Posterior vena cava (tissue), 2 donors: ENCODE measurements at regions not wholly inside any gene's neighbourhood (a gene's known extent, or its start where the extent isn't known, plus 50 kb on each side); places are given as distances from the start of the nearest gene placed in this dataset.
A peak's percentile ranks its signal among the peaks of the same experiment; 100 is the strongest.
"Not testable (repeated sequence)": the region's sequence is repeated elsewhere in the genome, so short reads cannot be mapped to it uniquely, and the experiment has no call there.

ENCODE experiments used
- DNase-seq: peaks from one replicate; pipeline ENCODE4 v3.0.0-alpha.2; 2020; ENCODE audit warnings: low spot score
- intact Hi-C, 2 donors: fragments of 100-400 bp; cut with DNase I; formaldehyde crosslinking; loops; one replicate each; pipeline versions ENCODE4 v1.14.1 to v1.14.2; 2022 to 2023
- donor health status: DM: yes; HTN: yes; CAD: no.
- donor health status: DM: yes; HTN: yes; CAD: no.

DNA sequence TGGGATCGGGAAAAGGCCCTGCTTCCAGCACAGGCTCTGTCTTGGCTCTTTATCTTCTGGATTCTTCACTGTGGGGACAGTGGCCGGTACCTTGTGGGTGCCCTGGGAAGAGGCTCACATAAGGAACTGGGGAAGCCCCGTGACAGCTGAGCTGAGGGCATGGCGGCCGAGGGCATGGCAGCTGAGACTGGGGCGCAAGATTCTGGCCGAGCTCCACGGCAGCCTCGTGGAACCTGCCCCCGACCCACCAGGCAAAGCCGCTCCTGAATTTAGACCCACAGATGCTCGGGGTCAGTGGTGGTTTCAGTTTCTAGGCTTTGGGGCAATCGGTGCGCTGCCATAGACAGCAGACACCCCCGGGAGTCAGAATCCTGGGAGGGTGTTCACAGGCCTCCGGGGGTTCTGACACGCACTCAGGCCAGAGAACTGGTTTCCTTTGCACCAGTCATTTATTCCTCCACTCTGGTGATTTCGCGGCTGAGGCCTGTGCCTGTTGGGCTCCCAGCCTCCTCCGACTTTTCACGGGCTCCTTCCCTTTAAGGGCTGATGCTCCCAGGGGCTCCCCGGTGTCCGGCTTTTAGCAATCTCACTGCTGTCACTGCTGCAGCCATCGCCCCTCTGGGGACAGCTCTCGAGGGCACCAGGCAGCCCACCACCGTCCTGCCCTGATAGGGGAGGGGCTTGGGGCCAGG, 117.6 kb downstream of the TEX29 start:
- intact Hi-C loops, result no loop called here
- DNase-seq, result no peak

DNA sequence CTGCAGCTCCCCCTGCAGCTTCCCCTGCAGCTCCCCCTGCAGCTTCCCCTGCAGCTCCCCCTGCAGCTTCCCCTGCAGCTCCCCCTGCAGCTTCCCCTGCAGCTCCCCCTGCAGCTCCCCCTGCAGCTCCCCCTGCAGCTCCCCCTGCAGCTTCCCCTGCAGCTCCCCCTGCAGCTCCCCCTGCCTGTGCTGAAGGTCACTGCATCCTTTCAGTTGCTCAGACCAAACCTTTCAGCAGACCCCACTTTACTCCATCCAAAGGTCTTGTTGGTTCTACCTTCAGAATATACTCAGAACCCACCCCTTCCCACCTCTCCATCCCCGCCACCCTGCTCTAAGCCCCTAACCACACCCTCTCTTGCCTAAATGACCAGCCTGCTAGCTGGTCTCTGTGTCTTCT, 120.0 kb downstream of the TEX29 start:
- DNase-seq, intact Hi-C loops: not testable (repeated sequence)

GRCh38 chr13:111443981-111444380, 123.5 kb downstream of the TEX29 start:
- intact Hi-C loops, result no loop called here
- DNase-seq, result no peak

DNA sequence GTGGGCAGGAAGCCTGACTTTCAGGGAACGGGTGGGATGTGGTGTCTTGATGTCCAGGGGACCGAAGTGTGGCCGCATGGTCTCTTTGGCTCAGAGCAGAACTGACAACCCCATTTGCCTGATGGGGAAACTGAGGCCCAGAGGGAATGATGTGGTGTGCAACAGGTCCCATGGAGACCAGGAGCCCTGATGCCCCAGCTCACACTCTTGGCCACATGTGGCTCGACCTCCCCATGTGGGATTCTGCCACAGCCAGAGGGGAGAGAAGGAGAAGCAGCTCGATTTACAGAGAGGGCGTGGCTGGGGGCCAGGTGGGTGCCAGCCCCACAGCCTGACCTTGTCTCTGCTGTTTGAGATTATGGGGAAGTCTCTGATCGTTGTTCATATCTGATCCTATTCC, 128.1 kb downstream of the TEX29 start:
- intact Hi-C loops, result no loop called here
- no peak for DNase-seq

DNA sequence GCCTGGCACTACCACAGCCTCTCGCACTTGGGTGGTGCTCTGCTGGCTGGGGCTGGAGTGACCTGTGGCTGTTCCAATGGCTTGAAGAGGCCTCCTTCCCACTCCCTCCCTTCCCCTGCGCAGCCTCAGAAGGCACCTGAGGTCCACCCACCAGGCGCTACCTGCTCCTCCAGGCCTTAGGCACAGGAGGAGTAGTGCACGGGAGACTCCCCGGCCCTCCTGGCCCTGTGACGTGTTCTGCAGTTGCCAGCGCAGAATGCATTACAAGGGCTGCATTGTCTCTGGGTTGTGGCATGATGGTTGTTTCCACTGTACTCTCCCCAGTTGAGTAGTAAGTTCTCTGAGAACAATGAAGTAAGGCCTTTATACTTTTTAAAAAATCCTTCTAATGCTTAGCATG, 128.6 kb downstream of the TEX29 start:
- intact Hi-C loops, result no loop called here
- no peak for DNase-seq

- DNase-seq, result no peak
- intact Hi-C loops, result no loop called here
Observed at GRCh38 chr13:111451402-111451801, 131.0 kb downstream of the TEX29 start.

- no peak for DNase-seq
- intact Hi-C loops, result no loop called here
Observed at GRCh38 chr13:111456452-111457230, 136.2 kb downstream of the TEX29 start.

- intact Hi-C loops, result no loop called here
- no peak for DNase-seq
Observed at GRCh38 chr13:111458001-111458531, 137.6 kb downstream of the TEX29 start.

- no peak for DNase-seq
- intact Hi-C loops, result no loop called here
Observed at GRCh38 chr13:111458739-111459138, 138.3 kb downstream of the TEX29 start.

- intact Hi-C loops, result no loop called here
- DNase-seq, result no peak
Observed at GRCh38 chr13:111459803-111460547, 139.5 kb downstream of the TEX29 start.

GRCh38 chr13:111460548-111461444, 140.4 kb downstream of the TEX29 start:
- intact Hi-C loops, result no loop called here
- DNase-seq, result peak; percentile 77

DNA sequence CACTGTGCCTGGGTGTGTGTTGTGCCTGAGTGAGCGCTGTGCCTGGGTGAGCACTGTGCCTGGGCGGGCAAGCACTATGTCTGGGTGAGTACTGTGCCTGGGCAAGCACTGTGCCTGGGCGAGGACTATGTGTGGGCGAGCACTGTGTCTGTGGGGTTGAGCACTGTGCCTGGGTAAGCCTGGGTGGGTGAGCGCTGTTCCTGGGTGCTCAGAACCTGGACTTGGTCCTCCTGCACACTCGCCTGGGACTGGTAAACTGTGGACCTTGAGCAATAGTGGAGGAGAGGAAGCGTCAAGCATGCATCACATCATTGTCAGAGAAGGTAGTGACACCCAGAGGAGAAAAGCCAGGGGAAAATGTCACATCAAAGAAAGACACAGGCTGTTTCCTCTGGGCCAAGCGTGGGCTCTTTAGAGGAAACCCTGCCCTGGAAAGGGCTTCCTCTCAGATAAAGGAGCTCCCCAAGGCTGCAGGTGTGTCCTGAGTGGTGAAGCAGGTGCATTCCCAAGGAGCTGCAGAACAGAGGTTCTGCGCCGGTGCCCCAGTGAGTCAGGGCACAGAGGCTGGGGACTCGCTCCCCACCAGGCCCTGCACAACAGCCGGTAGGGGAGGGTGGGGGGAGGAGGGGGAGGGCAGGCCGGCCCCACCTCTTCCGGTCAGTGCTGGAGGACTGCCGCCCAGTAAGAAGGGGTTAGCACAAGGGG, 141.2 kb downstream of the TEX29 start:
- peak; percentile 71 for DNase-seq
- intact Hi-C loops, result no loop called here

DNA sequence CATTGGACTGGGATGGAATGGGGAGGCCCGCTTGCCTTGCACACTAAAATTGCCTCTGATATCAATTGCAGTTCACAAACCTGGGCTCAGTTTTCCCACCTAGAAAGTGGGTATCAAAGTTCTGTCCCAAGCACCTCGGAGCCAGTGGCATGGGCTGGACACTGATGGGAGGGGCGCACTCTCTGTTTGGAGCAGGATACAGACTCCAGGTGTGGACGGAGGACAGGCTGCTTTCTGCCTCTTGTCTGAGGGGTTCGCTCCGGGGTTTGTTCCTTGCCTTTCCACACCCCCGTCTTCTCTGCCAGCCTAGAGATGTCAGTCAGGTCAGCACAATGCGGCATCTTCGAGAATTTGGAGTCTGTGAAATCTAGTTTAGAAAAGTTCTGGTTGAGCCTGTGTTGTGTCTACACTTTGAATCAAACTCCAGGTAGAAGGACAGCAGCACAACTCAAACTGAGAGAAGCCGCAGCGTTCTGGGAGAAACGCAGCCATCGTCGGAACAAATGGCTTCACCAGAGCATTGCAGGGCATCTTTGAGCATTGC, 141.9 kb downstream of the TEX29 start:
- DNase-seq, result no peak
- intact Hi-C loops, result no loop called here

GRCh38 chr13:111462944-111463343, 142.5 kb downstream of the TEX29 start:
- intact Hi-C loops, result no loop called here
- no peak for DNase-seq

DNA sequence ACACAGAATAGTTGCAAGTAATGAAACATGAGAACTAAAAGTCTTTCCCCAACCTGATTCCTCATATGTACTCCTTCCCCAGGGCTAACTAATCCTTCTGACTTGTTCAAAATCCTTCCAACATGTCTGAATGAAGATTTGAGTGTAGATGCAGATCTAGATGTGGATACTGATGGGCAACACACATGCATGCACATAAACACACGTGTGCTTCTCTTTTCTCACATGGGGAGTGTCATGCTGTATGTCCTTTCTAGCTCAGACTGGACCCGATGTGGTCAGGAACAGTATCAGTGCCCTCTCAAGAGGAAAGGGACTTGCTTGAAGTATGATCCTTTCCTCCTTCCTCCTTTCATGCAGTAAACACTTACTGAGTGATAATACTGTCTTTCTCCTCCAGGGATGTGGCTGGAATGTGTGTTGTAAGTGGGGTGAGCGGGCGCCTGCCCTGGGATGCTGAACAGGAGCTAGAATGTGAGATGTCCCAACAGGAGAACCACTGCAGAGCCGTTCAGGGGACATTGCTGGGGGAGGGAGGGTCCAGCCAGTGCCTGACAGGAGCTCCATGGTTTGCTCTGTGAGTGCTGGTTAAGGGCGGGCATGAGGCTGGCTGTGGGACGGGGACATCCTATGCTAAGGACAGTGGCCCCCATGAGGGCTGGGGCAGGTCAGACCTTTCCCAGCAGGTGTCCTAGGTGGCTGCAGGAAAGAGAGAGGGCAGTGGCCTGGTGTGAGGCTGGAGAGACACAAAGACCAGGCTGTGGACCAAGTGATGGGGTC, 146.9 kb downstream of the TEX29 start:
- intact Hi-C loops, result no loop called here

GRCh38 chr13:111468037-111468959, 147.9 kb downstream of the TEX29 start:
- intact Hi-C loops, result no loop called here
- DNase-seq, result no peak

More for the DNA sequence above, 146.9 kb downstream of the TEX29 start:
- peak; percentile 71 for DNase-seq
